RWPE1 (cell line): ENCODE measurements at regions not wholly inside any gene's neighbourhood (a gene's known extent, or its start where the extent isn't known, plus 50 kb on each side); places are given as distances from the start of the nearest gene placed in this dataset.
A peak's percentile ranks its signal among the peaks of the same experiment; 100 is the strongest.

Source experiments
- CTCF ChIA-PET: fragments of 350-600 bp; sonication (Branson Sonifier 250); formaldehyde crosslinking; extraction: SDS; loops from one replicate; lab custom pipeline; 2021; lab: Yijun Ruan, JAX
- POLR2A ChIA-PET: fragments of 400-600 bp; formaldehyde crosslinking; extraction: SDS; loops from one replicate; lab custom pipeline; 2020; ENCODE audit warnings: antibody characterized with exemption; ENCODE audit not compliant: low non-redundant PET; lab: Yijun Ruan, JAX
- DNase-seq: peaks from one replicate; pipeline ENCODE4 v3.0.0; 2012; ENCODE audit warnings: low spot score
- H3K27ac ChIP-seq: fragments of 450-650 bp; 2 replicates; pipeline ENCODE4 v1.5.1; 2017
- CTCF ChIP-seq: fragments of 450-650 bp; conservative IDR thresholded peaks from 2 replicates; pipeline ENCODE4 v1.5.1; 2017; ENCODE audit warnings: low read depth, mild to moderate bottlenecking

- DNase-seq = no peak
- CTCF ChIA-PET = no interaction called here
Measured at GRCh38 chr11:111081021-111081511, 164.5 kb upstream of the POU2AF2 start.

GRCh38 chr11:111077530-111078322, 167.8 kb upstream of the POU2AF2 start:
- TF ChIP-seq CTCF = no peak
- no peak overlapping the region for H3K27ac ChIP-seq
- no peak for DNase-seq
- POLR2A ChIA-PET = no interaction called here
- CTCF ChIA-PET = no interaction called here

More at GRCh38 chr11:111081021-111081511, 164.5 kb upstream of the POU2AF2 start:
- H3K27ac ChIP-seq = no peak overlapping the region
- TF ChIP-seq CTCF = no peak
- POLR2A ChIA-PET = no interaction called here

GRCh38 chr11:111069066-111069465, 176.5 kb upstream of the POU2AF2 start:
- CTCF ChIA-PET = interaction anchor here (0.7 kb wide), 1 partner anchor 1930 kb away, joined by 3 read pairs; no protein-coding TSS in a partner anchor
- no peak overlapping the region for H3K27ac ChIP-seq
- POLR2A ChIA-PET = no interaction called here
- DNase-seq = no peak
- no peak for TF ChIP-seq CTCF

- DNase-seq = no peak
- CTCF ChIA-PET = no interaction called here
Measured at GRCh38 chr11:111067994-111068393, 177.5 kb upstream of the POU2AF2 start.

GRCh38 chr11:111066846-111067245, 178.7 kb upstream of the POU2AF2 start:
- no peak for TF ChIP-seq CTCF
- no peak overlapping the region for H3K27ac ChIP-seq
- POLR2A ChIA-PET = no interaction called here
- DNase-seq = no peak
- CTCF ChIA-PET = no interaction called here

More at GRCh38 chr11:111067994-111068393, 177.5 kb upstream of the POU2AF2 start:
- H3K27ac ChIP-seq = no peak overlapping the region
- TF ChIP-seq CTCF = no peak
- POLR2A ChIA-PET = no interaction called here

GRCh38 chr11:111063726-111064517, 181.6 kb upstream of the POU2AF2 start:
- no peak for TF ChIP-seq CTCF
- H3K27ac ChIP-seq = no peak overlapping the region
- ChIA-PET CTCF (interaction anchor here (0.6 kb wide), 1 partner anchor 247 kb away, joined by 3 read pairs; no protein-coding TSS in a partner anchor), POLR2A (no interaction called here)
- DNase-seq = peak; percentile 6
